22Rv1 (cell line): ENCODE measurements at regions not wholly inside any gene's neighbourhood (a gene's known extent, or its start where the extent isn't known, plus 50 kb on each side); places are given as distances from the start of the nearest gene placed in this dataset.

Experiments
- ZFX ChIP-seq: fragments of 450-650 bp; IDR thresholded peaks from 2 replicates; pipeline ENCODE4 v1.6.1; 2017; ENCODE audit warnings: antibody characterized with exemption, borderline replicate concordance
- TF ChIP-seq, protein P1 (sequence below): fragments of 450-650 bp; IDR thresholded peaks from 2 replicates; pipeline ENCODE4 v1.5.1; 2017; ENCODE audit warnings: mild to moderate bottlenecking

DNA sequence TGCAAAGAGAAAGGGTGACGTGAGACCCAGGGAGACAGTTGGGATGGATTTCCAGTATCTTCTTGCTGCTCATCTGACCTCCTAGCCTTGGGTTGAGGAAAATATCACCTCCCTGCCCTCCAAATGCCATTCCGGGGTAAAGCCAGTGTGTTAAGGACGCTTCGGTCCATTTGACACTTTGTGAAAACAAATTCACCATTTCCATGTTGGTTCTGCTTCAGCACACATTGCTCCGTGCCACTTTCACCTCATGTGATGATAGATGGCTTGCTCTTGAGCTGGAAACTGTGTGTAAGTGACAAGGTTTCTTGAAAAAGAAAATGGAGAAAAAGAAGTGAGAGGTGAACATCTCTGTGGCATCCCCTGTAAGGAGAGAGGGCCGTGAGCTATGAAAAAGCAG is 256.1 kb upstream of the PGRMC2 start:
- TF ChIP-seq, protein P1, sequence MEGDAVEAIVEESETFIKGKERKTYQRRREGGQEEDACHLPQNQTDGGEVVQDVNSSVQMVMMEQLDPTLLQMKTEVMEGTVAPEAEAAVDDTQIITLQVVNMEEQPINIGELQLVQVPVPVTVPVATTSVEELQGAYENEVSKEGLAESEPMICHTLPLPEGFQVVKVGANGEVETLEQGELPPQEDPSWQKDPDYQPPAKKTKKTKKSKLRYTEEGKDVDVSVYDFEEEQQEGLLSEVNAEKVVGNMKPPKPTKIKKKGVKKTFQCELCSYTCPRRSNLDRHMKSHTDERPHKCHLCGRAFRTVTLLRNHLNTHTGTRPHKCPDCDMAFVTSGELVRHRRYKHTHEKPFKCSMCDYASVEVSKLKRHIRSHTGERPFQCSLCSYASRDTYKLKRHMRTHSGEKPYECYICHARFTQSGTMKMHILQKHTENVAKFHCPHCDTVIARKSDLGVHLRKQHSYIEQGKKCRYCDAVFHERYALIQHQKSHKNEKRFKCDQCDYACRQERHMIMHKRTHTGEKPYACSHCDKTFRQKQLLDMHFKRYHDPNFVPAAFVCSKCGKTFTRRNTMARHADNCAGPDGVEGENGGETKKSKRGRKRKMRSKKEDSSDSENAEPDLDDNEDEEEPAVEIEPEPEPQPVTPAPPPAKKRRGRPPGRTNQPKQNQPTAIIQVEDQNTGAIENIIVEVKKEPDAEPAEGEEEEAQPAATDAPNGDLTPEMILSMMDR, result no peak
- no peak for TF ChIP-seq ZFX
